GM21528 (cell line): ENCODE measurements at regions not wholly inside any gene's neighbourhood (a gene's known extent, or its start where the extent isn't known, plus 50 kb on each side); places are given as distances from the start of the nearest gene placed in this dataset.

Experiments
- ATAC-seq: cut with Tn5 transposase; IDR thresholded peaks from one replicate; pipeline ENCODE4 v1.9.1; 2021; ENCODE audit warnings: mild to moderate bottlenecking, moderate library complexity; ENCODE audit not compliant: unreplicated experiment, low FRiP score

- ATAC-seq = no peak
These were observed 1571.3 kb downstream of the MAT2B start for GRCh38 chr5:165076686-165077085.

- ATAC-seq = no peak
These were observed 1574.0 kb downstream of the MAT2B start for GRCh38 chr5:165079389-165079788.

GRCh38 chr5:165083394-165083793, 1578.0 kb downstream of the MAT2B start:
- no peak for ATAC-seq

DNA sequence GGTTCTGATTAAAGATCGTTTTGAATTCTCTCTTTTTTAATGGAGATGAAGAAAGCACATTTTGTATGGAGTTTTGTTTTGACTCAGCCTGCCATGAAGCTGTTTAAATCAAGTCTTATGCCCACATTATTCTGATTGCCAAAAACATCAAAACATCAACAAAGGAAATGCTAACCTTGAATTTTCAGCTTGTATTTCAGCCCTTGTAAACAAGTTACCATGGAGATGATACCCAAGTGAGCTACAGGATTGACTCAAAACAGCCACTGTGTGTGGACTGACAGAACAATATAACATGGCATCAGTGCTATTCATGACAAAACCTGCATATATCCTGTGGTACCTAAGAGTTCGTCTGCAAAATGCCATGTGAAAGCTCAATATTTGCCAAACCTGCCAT, 1581.0 kb downstream of the MAT2B start:
- ATAC-seq = no peak

- ATAC-seq = no peak
These were observed 1589.4 kb downstream of the MAT2B start for GRCh38 chr5:165094782-165095181.

GRCh38 chr5:165101709-165102108, 1596.3 kb downstream of the MAT2B start:
- no peak for ATAC-seq

- ATAC-seq = no peak
These were observed 1599.2 kb downstream of the MAT2B start for GRCh38 chr5:165104611-165105010.

- ATAC-seq = no peak
These were observed 1603.4 kb downstream of the MAT2B start for GRCh38 chr5:165108809-165109208.

DNA sequence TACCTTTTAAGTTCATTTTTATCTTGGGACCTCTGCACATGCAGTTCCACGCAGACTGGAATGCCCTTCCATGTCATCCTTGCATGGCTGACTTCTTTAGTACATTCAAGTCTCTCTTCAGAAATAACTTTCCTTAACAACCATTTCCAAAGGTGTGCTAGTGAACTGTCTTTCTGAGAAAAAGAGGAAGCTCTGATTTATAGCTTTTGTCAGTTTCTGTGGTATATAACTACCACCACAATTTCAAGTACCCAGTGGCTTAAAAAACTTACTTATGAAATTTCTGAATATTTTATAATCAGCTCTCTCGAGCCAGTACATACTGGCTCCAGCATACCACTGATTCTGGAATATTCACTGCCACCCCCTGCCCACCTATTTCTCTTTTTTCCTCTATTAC, 1613.8 kb downstream of the MAT2B start:
- ATAC-seq = no peak

DNA sequence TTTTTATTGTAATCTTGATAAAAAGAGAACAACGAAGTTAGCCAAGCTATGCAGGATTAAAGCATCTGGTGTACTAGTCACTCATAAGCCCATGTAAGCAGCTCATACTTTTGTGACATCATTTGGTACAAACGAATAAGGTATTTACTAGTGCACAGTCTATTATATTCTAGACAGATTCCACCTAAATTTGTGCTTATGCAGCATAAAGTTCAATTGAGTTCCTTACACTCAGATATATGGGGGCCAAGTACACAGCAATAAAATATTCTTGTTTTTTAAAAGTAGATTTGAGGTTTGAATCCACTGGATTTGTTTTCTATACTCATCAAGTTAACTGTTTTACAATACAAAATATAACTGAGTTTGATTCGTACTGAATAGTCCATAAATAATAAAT, 1621.2 kb downstream of the MAT2B start:
- ATAC-seq = no peak

DNA sequence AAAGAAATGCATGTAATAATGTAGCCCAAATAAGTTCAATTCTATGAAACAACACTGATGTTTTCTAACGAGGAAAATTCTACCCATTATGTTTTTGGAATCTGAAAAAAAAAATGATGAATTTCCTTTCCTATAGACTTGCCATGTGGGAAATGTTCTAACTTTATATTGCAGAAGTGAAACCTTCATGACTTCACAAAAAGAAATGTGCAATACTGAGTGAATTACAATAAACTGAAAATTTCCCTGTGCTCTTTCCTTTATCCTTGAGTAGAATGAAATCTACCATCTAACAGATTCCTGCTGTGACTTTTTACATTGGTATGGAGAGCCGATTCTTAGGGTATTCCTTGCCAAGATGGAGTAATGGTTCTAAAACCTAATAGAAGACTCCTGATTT, 1622.5 kb downstream of the MAT2B start:
- no peak for ATAC-seq

DNA sequence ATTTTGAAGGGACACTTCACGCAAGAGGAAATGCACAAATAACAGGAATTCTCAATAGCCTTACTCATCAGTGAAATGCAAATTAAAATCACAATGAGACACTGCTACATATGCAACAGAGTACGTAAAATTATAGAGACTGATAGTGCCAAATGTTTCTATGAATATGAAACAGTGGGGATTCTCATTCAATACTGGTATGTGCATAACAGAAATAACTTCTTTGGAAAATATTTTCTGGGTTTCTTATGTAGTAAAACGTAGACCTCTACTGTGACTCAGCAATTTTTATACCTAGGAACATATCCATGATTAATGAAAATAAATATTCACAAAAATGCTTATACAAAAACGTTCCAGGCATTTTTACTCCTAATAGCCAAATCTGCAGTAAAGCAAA, 1625.2 kb downstream of the MAT2B start:
- ATAC-seq = no peak

DNA sequence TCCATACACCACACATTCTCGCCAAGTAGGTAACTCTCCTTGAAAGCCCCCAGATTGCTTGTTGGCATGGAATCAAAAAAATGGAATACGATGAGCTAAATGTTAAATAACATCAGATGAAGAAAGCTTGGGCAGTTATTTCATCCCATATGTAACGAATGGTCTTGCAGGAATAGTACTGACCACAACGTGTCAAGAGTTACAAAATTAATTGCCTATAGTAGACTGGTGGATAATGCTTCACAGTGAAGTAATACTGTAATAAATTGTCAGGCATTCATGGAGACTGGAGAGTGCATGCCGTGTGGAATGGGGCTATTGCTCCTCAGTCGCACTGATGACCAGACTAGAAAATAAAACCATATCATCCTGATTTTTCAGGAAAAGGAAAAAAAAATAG, 1628.7 kb downstream of the MAT2B start:
- ATAC-seq = no peak

GRCh38 chr5:165135565-165135964, 1630.1 kb downstream of the MAT2B start:
- no peak for ATAC-seq

DNA sequence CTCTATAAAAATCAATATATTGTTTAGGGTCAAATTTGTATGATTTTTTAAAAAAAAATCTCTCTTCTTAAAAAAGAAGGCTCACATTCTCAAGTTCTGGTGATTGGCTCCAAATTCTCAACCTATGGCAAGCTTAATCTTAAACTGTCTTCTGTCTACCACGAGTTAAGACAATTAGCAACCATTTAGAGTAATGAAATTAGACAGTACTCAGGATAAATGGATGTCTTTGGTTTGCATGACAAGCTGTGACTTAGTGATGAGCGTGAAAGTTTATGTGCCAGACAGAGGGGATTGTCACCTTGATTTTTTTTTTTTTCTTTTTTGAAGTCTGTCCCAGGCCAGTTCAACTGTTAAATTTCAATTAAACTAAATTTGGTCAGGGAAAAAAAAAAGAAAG, 1632.3 kb downstream of the MAT2B start:
- ATAC-seq = no peak

- ATAC-seq = no peak
These were observed 1632.8 kb downstream of the MAT2B start for GRCh38 chr5:165138236-165138635.

GRCh38 chr5:165139262-165139661, 1633.8 kb downstream of the MAT2B start:
- ATAC-seq = no peak

- ATAC-seq = no peak
These were observed 1634.3 kb downstream of the MAT2B start for GRCh38 chr5:165139721-165140120.

GRCh38 chr5:165143741-165144140, 1638.3 kb downstream of the MAT2B start:
- ATAC-seq = no peak

- no peak for ATAC-seq
These were observed 1644.0 kb downstream of the MAT2B start for GRCh38 chr5:165149431-165149830.

DNA sequence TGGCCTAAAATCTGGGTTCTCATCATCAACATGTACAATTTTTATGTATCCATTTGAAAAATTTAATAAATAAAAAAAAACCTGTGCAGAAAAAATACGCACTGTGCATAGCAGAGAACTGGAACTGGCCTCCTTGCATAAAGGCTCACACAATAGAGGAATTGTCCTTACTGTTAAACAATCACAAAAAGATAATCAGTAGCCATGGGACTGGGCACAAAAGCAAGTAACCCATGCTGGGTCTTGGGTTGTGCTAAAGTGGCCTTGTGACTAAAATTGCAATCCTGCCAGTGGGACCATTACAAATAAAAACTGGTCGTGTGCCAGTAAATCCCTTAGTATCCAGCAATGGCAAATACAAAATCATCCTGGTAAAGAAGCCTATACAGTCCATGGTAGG, 1646.6 kb downstream of the MAT2B start:
- no peak for ATAC-seq

- ATAC-seq = no peak
These were observed 1651.8 kb downstream of the MAT2B start for GRCh38 chr5:165157219-165157618.

DNA sequence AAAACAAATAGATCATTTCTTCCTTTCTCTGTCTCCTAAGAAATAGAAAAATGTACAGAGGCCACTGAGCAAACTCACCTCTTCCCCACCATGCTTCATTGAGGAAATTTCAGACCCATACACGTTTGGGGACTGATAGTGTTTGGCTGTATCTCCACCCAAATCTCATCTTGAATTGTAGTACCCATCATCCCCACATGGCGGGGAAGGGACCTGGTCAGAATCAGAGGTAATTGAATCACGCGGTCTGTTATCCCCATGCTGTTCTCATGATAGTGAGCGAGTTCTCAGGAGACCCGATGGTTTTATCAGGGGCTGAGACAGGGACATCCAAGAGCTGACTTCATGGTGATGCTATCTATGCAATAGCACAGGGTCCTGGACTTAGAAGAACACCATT, 1655.8 kb downstream of the MAT2B start:
- no peak for ATAC-seq
